ENCODE measurements at regions not wholly inside any gene's neighbourhood (a gene's known extent, or its start where the extent isn't known, plus 50 kb on each side); places are given as distances from the start of the nearest gene placed in this dataset.

DNA sequence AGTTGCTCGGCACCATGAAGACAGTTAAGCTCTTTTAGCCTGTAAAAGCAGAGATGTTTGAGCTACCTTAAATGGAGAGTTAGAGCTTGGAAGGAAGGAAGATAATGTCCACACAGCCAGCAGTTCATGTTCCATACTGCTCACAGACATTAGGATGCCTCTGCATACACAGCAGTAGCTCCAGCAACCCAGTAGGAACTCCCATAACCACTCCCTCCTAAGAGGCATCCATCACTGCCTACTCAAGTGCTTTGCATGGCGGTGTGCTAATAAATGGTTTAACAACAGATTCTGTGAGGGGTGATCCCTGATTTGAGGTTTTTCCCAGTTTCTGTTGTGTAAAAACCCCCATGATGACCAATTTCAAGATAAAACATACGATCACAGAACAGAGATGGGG is 286.4 kb downstream of the HACE1 start:
- no TSS peak for BruUV-seq (replicated peaks)
- intact Hi-C loops (cut with micrococcal nuclease; ENCODE audit: unreplicated experiment) = no loop called here
- ChIA-PET CTCF (ENCODE audit: low intra/inter-chr PET ratio, low total read pairs) (no interaction called here), POLR2A (no interaction called here)
- no peaks in the 10 kb centered on the region for H3K36me3 ChIP-seq (replicated peaks in 1 of 2; ENCODE audit: control insufficient read depth in 1 of 2, insufficient read depth in 2 of 2, low read length in 2 of 2)
- H3K9ac ChIP-seq (ENCODE audit: insufficient read depth, low read depth, low read length) = no peak overlapping the region
- H4K20me1 ChIP-seq (ENCODE audit: insufficient read depth, low read length) = no peaks in the 10 kb centered on the region
- no peaks in the 10 kb centered on the region for H3K4me1 ChIP-seq (ENCODE audit: insufficient read depth, low read length)
- ATAC-seq (no peak), FAIRE-seq (no peak), DNase-seq (ENCODE audit: low spot score) (no peak)
- no peak for TF ChIP-seq U2AF1 (optimal IDR thresholded peaks at IDR 0.05; ENCODE audit: low read depth, low read length)
- 32% methylated on average over 3 of the region's 3 CpGs for WGBS (ENCODE audit: low lambda C conversion rate)
- no peak overlapping the region for H3K27ac ChIP-seq (ENCODE audit: extremely low read length, insufficient read depth, low read length)
- H3K4me2 ChIP-seq (ENCODE audit: low read depth, low read length) = no peak overlapping the region
- H3K9me3 ChIP-seq (ENCODE audit: low read length) = no peaks in the 10 kb centered on the region
- no peak overlapping the region for H3K4me3 ChIP-seq (replicated peaks in 1 of 3; ENCODE audit: insufficient read depth in 1 of 3, low read depth in 2 of 3, low read length in 3 of 3)
- in situ Hi-C loops (cut with HindIII; ENCODE audit: extremely low pct_ligation_motif_present, low pct_unique_long_range_greater_than_20kb) = no loop called here
- no peak overlapping the region for H2AFZ ChIP-seq (ENCODE audit: low read length)
- H3K27me3 ChIP-seq (ENCODE audit: control insufficient read depth in 1 of 2, insufficient read depth in 2 of 2, low read length in 2 of 2) = no peaks in the 10 kb centered on the region
- H3K79me2 ChIP-seq (ENCODE audit: insufficient read depth, low read length) = no peaks in the 10 kb centered on the region

DNA sequence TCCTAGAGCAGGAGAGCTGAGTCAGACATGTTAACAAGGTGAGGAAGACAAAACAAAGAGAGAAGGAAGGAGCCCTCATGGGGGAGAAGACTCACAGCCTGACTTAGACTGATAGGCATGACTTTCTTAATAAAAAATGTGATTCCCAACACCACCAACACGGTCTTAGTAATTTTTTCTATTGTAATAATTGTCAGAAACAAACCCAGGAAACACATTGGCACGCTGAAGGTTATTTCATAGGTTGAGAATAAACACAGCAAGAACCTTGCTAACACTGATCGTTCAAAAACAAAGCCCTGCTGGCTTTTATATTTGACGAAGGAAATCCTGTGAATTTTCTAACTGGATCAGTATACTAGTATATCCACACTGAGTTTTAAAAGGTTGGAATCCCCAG is 286.8 kb downstream of the HACE1 start:
- in situ Hi-C loops (cut with HindIII; ENCODE audit: extremely low pct_ligation_motif_present, low pct_unique_long_range_greater_than_20kb) = no loop called here
- no peak overlapping the region for H3K27ac ChIP-seq (ENCODE audit: extremely low read length, insufficient read depth, low read length)
- intact Hi-C loops (cut with micrococcal nuclease; ENCODE audit: unreplicated experiment) = no loop called here
- no peaks in the 10 kb centered on the region for H3K79me2 ChIP-seq (ENCODE audit: insufficient read depth, low read length)
- no peak overlapping the region for H3K4me2 ChIP-seq (ENCODE audit: low read depth, low read length)
- TF ChIP-seq, protein P1, sequence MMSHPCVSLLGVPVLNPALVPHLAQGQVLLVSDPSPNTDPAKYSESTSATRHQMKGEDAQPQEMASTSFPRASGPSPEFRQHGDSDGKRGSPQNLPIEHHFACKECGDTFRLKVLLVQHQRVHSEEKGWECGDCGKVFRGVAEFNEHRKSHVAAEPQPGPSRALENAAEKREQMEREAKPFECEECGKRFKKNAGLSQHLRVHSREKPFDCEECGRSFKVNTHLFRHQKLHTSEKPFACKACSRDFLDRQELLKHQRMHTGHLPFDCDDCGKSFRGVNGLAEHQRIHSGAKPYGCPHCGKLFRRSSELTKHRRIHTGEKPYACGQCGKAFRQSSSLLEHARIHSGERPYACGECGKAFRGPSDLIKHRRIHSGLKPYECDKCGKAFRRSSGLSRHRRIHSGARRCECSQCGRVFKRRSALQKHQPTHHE (CRISPR knock-in tag; IDR thresholded peaks at IDR 0.05; ENCODE audit: borderline replicate concordance) = no peak
- TF ChIP-seq KDM2A (CRISPR knock-in tag; IDR thresholded peaks at IDR 0.05; ENCODE audit: borderline replicate concordance, low read depth) = no peak
- TF ChIP-seq, protein P2, sequence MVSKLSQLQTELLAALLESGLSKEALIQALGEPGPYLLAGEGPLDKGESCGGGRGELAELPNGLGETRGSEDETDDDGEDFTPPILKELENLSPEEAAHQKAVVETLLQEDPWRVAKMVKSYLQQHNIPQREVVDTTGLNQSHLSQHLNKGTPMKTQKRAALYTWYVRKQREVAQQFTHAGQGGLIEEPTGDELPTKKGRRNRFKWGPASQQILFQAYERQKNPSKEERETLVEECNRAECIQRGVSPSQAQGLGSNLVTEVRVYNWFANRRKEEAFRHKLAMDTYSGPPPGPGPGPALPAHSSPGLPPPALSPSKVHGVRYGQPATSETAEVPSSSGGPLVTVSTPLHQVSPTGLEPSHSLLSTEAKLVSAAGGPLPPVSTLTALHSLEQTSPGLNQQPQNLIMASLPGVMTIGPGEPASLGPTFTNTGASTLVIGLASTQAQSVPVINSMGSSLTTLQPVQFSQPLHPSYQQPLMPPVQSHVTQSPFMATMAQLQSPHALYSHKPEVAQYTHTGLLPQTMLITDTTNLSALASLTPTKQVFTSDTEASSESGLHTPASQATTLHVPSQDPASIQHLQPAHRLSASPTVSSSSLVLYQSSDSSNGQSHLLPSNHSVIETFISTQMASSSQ (IDR thresholded peaks at IDR 0.05; ENCODE audit: low read depth) = no peak
- TF ChIP-seq, protein P2 (CRISPR knock-in tag; IDR thresholded peaks at IDR 0.05; ENCODE audit: borderline replicate concordance) = no peak
- FAIRE-seq (no peak), ATAC-seq (no peak), DNase-seq (ENCODE audit: low spot score) (no peak)
- no peaks in the 10 kb centered on the region for H3K4me1 ChIP-seq (ENCODE audit: insufficient read depth, low read length)
- no TSS peak for BruUV-seq (replicated peaks)
- no peaks in the 10 kb centered on the region for H3K36me3 ChIP-seq (replicated peaks in 1 of 2; ENCODE audit: control insufficient read depth in 1 of 2, insufficient read depth in 2 of 2, low read length in 2 of 2)
- H3K9ac ChIP-seq (ENCODE audit: insufficient read depth, low read depth, low read length) = no peak overlapping the region
- H4K20me1 ChIP-seq (ENCODE audit: insufficient read depth, low read length) = no peaks in the 10 kb centered on the region
- no peaks in the 10 kb centered on the region for H3K9me3 ChIP-seq (ENCODE audit: low read length)
- no peaks in the 10 kb centered on the region for H3K27me3 ChIP-seq (ENCODE audit: control insufficient read depth in 1 of 2, insufficient read depth in 2 of 2, low read length in 2 of 2)
- CTCF ChIA-PET (ENCODE audit: low intra/inter-chr PET ratio, low total read pairs) = no interaction called here
- H2AFZ ChIP-seq (ENCODE audit: low read length) = no peak overlapping the region
- POLR2A ChIA-PET = no interaction called here
- no peak overlapping the region for H3K4me3 ChIP-seq (replicated peaks in 1 of 3; ENCODE audit: insufficient read depth in 1 of 3, low read depth in 2 of 3, low read length in 3 of 3)
- WGBS (ENCODE audit: low lambda C conversion rate) = 0% methylated on average over 4 of the region's 4 CpGs

Data from HepG2 (cell line).